Left lung (tissue), 4 donors: ENCODE measurements at regions not wholly inside any gene's neighbourhood (a gene's known extent, or its start where the extent isn't known, plus 50 kb on each side); places are given as distances from the start of the nearest gene placed in this dataset.

ENCODE experiments used
- ATAC-seq: fragments of 200-7000 bp; cut with Tn5 transposase; one replicate; pipeline ENCODE4 v1.9.1; 2020; ENCODE audit warnings: moderate library complexity
- DNase-seq, 4 donors: peaks; one replicate each; pipeline ENCODE4 v3.0.0-alpha.2; 2013 to 2020
- H3K27ac ChIP-seq, 2 donors: fragments of 200-600 bp; sonication (generic) in 1 of 2; one replicate each; pipeline versions ENCODE4 v1.5.0 to v1.8.0; 2020 to 2021
- H3K27me3 ChIP-seq, 2 donors: fragments of 200-600 bp; sonication (generic) in 1 of 2; one replicate each; pipeline versions ENCODE4 v1.5.0 to v1.8.0; 2020 to 2021
- H3K36me3 ChIP-seq, 2 donors: fragments of 200-600 bp; sonication (generic) in 1 of 2; one replicate each; pipeline versions ENCODE4 v1.5.0 to v1.8.0; 2020 to 2021
- H3K4me1 ChIP-seq, 2 donors: fragments of 200-600 bp; one replicate each; pipeline ENCODE4 v1.8.0; 2021
- H3K4me3 ChIP-seq, 2 donors: fragments of 200-600 bp; sonication (generic) in 1 of 2; one replicate each; pipeline versions ENCODE4 v1.5.0 to v1.8.0; 2020 to 2021; ENCODE audit warnings: mild to moderate bottlenecking in 1 of 2
- H3K9me3 ChIP-seq, 2 donors: fragments of 200-600 bp; sonication (generic) in 1 of 2; one replicate each; pipeline versions ENCODE4 v1.5.0 to v1.8.0; 2020 to 2021
- CTCF ChIP-seq, 2 donors: fragments of 200-600 bp; sonication (generic) in 1 of 2; IDR thresholded peaks; one replicate each; pipeline versions ENCODE4 v1.5.0 to v1.8.0; 2021; ENCODE audit warnings: antibody characterized with exemption in 2 of 2
- intact Hi-C, 2 donors: fragments of 100-400 bp; cut with DNase I; formaldehyde crosslinking; loops; one replicate each; pipeline versions ENCODE4 v1.11.2 to v1.14.2; 2022
- donor health status: DM: no; HTN: yes; CAD: no.
- donor health status: DM: no; HTN: no; CAD: no.

GRCh38 chr18:46310675-46311345 lies 206.6 kb downstream of the HAUS1 start:
- TF ChIP-seq CTCF (IDR thresholded peaks at IDR 0.05) = no peak
- Histone ChIP-seq H3K9me3 (no peaks in the 10 kb centered on the region), H3K27ac (no peak overlapping the region), H3K27me3 (no peaks in the 10 kb centered on the region), H3K36me3 (no peaks in the 10 kb centered on the region), H3K4me3 (no peak overlapping the region), H3K4me1 (no peaks in the 10 kb centered on the region)
- intact Hi-C loops = no loop called here
- DNase-seq (no peak), ATAC-seq (no peak)

GRCh38 chr18:46311491-46311890 lies 207.3 kb downstream of the HAUS1 start:
- no peak for ATAC-seq
- H3K9me3 ChIP-seq = no peaks in the 10 kb centered on the region
- TF ChIP-seq CTCF (IDR thresholded peaks at IDR 0.05) = no peak
- no peak for DNase-seq
- H3K4me1 ChIP-seq = no peaks in the 10 kb centered on the region
- no peaks in the 10 kb centered on the region for H3K36me3 ChIP-seq
- no peaks in the 10 kb centered on the region for H3K27me3 ChIP-seq
- no peak overlapping the region for H3K4me3 ChIP-seq
- H3K27ac ChIP-seq = no peak overlapping the region
- intact Hi-C loops = no loop called here

GRCh38 chr18:46312221-46312620 lies 208.0 kb downstream of the HAUS1 start:
- TF ChIP-seq CTCF (IDR thresholded peaks at IDR 0.05) = no peak
- no peak for ATAC-seq
- intact Hi-C loops = no loop called here

GRCh38 chr18:46313521-46313920 lies 209.3 kb downstream of the HAUS1 start:
- no peak for DNase-seq
- no peak for ATAC-seq
- H3K27me3 ChIP-seq = no peaks in the 10 kb centered on the region
- intact Hi-C loops = no loop called here
- no peak for TF ChIP-seq CTCF (IDR thresholded peaks at IDR 0.05)
- no peaks in the 10 kb centered on the region for H3K9me3 ChIP-seq
- no peaks in the 10 kb centered on the region for H3K4me1 ChIP-seq
- no peaks in the 10 kb centered on the region for H3K36me3 ChIP-seq
- H3K27ac ChIP-seq = no peak overlapping the region
- H3K4me3 ChIP-seq = no peak overlapping the region

More at GRCh38 chr18:46312221-46312620, 208.0 kb downstream of the HAUS1 start:
- Histone ChIP-seq H3K9me3 (no peaks in the 10 kb centered on the region), H3K4me3 (no peak overlapping the region), H3K27me3 (no peaks in the 10 kb centered on the region), H3K36me3 (no peaks in the 10 kb centered on the region), H3K27ac (no peak overlapping the region), H3K4me1 (no peaks in the 10 kb centered on the region)
- no peak for DNase-seq

- no peak for TF ChIP-seq CTCF (IDR thresholded peaks at IDR 0.05)
- no peaks in the 10 kb centered on the region for H3K36me3 ChIP-seq
- H3K27me3 ChIP-seq = no peaks in the 10 kb centered on the region
- H3K27ac ChIP-seq = no peak overlapping the region
- DNase-seq (no peak), ATAC-seq (no peak)
- no peak overlapping the region for H3K4me3 ChIP-seq
- H3K4me1 ChIP-seq = no peaks in the 10 kb centered on the region
- intact Hi-C loops = no loop called here
- no peaks in the 10 kb centered on the region for H3K9me3 ChIP-seq
These were observed 209.8 kb downstream of the HAUS1 start for GRCh38 chr18:46314011-46314410.
